ENCODE measurements at regions not wholly inside any gene's neighbourhood (a gene's known extent, or its start where the extent isn't known, plus 50 kb on each side); places are given as distances from the start of the nearest gene placed in this dataset.

- TF ChIP-seq ZNF432 (CRISPR knock-in tag; IDR thresholded peaks at IDR 0.05; ENCODE audit: borderline replicate concordance) (no peak), RERE (CRISPR knock-in tag; IDR thresholded peaks at IDR 0.05; ENCODE audit: low read depth) (no peak), KDM1A (CRISPR knock-in tag; IDR thresholded peaks at IDR 0.05) (no peak), SNRNP70 (IDR thresholded peaks at IDR 0.05; ENCODE audit: low read depth, low read length) (no peak), ELF1 (CRISPR knock-in tag; IDR thresholded peaks at IDR 0.05) (no peak)
These were observed 85.3 kb upstream of the MGMT start for GRCh38 chr10:129381741-129382140.

All from HepG2 (cell line).